Esophagus muscularis mucosa (tissue), 4 donors: ENCODE measurements at regions not wholly inside any gene's neighbourhood (a gene's known extent, or its start where the extent isn't known, plus 50 kb on each side); places are given as distances from the start of the nearest gene placed in this dataset.

Experiments used
- EP300 ChIP-seq: sonication (generic); formaldehyde crosslinking; IDR thresholded peaks from one replicate; pipeline ENCODE4 v1.6.1; 2017; ENCODE audit warnings: antibody characterized with exemption
- POLR2A ChIP-seq: fragments of 450-650 bp; IDR thresholded peaks from one replicate; pipeline ENCODE4 v1.6.1; 2017; ENCODE audit warnings: antibody characterized with exemption, moderate library complexity, mild to moderate bottlenecking, low read depth
- TF ChIP-seq, protein P1 (sequence below), 3 experiments: fragments of 200-600 bp in 2 of 3; fragments of 450-650 bp in 1 of 3; sonication (generic) in 2 of 3; IDR thresholded peaks; one replicate each; pipeline ENCODE4 v1.5.1; 2017 to 2019; ENCODE audit warnings: antibody characterized with exemption in 3 of 3, mild to moderate bottlenecking in 2 of 3, moderate library complexity in 1 of 3

DNA sequence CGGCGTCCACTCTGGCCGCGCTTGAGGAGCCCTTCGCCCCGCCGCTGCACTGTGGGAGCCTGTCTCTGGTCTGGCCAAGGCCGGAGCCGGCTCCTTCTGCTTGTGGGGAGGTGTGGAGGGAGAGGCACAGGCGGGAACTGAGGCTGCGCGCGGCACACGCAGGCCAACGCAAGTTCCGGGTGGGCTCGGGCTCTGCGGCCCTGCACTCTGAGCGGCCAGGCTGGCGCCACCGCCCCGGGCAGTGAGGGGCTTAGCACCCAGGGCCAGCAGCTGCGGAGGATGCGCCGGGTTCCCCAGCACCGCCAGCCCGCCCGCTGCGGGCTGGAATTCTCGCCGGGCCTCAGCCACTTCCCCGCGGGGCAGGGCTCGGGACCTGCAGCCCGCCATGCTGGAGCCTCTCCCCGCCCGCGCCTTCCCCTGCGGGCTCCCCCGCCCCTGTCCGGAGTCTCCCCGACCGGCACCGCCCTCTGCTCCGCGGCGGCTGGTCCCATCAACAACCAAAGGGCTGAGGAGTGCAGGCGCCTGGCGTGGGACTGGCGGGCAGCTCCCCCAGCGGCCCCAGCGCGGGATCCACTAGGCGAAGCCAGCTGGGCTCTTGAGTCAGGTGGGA lies 921.2 kb upstream of the FOXG1 start:
- TF ChIP-seq, protein P1, sequence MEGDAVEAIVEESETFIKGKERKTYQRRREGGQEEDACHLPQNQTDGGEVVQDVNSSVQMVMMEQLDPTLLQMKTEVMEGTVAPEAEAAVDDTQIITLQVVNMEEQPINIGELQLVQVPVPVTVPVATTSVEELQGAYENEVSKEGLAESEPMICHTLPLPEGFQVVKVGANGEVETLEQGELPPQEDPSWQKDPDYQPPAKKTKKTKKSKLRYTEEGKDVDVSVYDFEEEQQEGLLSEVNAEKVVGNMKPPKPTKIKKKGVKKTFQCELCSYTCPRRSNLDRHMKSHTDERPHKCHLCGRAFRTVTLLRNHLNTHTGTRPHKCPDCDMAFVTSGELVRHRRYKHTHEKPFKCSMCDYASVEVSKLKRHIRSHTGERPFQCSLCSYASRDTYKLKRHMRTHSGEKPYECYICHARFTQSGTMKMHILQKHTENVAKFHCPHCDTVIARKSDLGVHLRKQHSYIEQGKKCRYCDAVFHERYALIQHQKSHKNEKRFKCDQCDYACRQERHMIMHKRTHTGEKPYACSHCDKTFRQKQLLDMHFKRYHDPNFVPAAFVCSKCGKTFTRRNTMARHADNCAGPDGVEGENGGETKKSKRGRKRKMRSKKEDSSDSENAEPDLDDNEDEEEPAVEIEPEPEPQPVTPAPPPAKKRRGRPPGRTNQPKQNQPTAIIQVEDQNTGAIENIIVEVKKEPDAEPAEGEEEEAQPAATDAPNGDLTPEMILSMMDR (IDR thresholded peaks at IDR 0.05) = no peak
- TF ChIP-seq POLR2A (no peak), EP300 (no peak)
